Liver (tissue), 8 donors: ENCODE measurements at regions not wholly inside any gene's neighbourhood (a gene's known extent, or its start where the extent isn't known, plus 50 kb on each side); places are given as distances from the start of the nearest gene placed in this dataset.

Experiments used
- DNase-seq: peaks from one replicate; pipeline ENCODE4 v3.0.0-alpha.2; 2017; ENCODE audit warnings: low spot score
- H3K27ac ChIP-seq, 2 donors: one replicate each; pipeline ENCODE4 v1.7.0; 2013; ENCODE audit warnings: inconsistent platforms in 2 of 2, low read length in 2 of 2, control low read depth in 1 of 2, low read depth in 1 of 2, mild to moderate bottlenecking in 1 of 2
- H3K27me3 ChIP-seq, 4 donors: one replicate each; pipeline versions ENCODE4 v1.6.1 to v1.7.0; 2013; ENCODE audit warnings: low read length in 3 of 4, inconsistent platforms in 1 of 4, mild to moderate bottlenecking in 1 of 4, moderate library complexity in 1 of 4; ENCODE audit not compliant: control insufficient read depth in 4 of 4, insufficient read depth in 4 of 4
- H3K36me3 ChIP-seq, 4 donors: one replicate each; pipeline versions ENCODE4 v1.6.1 to v1.7.0; 2013; ENCODE audit warnings: low read length in 3 of 4, mild to moderate bottlenecking in 3 of 4, low read depth in 1 of 4, moderate library complexity in 1 of 4; ENCODE audit not compliant: control insufficient read depth in 4 of 4, insufficient read depth in 3 of 4
- H3K4me1 ChIP-seq, 4 donors: one replicate each; pipeline versions ENCODE4 v1.6.1 to v1.7.0; 2013; ENCODE audit warnings: low read length in 3 of 4, mild to moderate bottlenecking in 3 of 4, moderate library complexity in 1 of 4; ENCODE audit not compliant: control insufficient read depth in 4 of 4, insufficient read depth in 4 of 4
- H3K4me3 ChIP-seq, 3 donors: one replicate each; pipeline versions ENCODE4 v1.6.1 to v1.7.0; 2013; ENCODE audit warnings: low read length in 3 of 3, control low read depth in 1 of 3, low read depth in 1 of 3, mild to moderate bottlenecking in 1 of 3
- H3K9ac ChIP-seq, 2 donors: one replicate each; pipeline ENCODE4 v1.7.0; 2013; ENCODE audit warnings: low read length in 2 of 2, mild to moderate bottlenecking in 2 of 2, moderate library complexity in 2 of 2, control low read depth in 1 of 2, low read depth in 1 of 2
- H3K9me3 ChIP-seq, 4 donors: one replicate each; pipeline versions ENCODE4 v1.6.1 to v1.7.0; 2013; ENCODE audit warnings: low read length in 3 of 4; ENCODE audit not compliant: control insufficient read depth in 4 of 4
- EGR1 ChIP-seq, 2 donors: IDR thresholded peaks; 2 replicates each; pipeline ENCODE4 v1.6.1; 2016 to 2018; ENCODE audit warnings: antibody characterized with exemption in 2 of 2, low read depth in 2 of 2
- GABPA ChIP-seq, 2 donors: IDR thresholded peaks in 1 of 2; conservative IDR thresholded peaks in 1 of 2; 2 replicates each; pipeline ENCODE4 v1.6.1; 2016; ENCODE audit warnings: antibody characterized with exemption in 2 of 2, mild to moderate bottlenecking in 1 of 2, moderate library complexity in 1 of 2
- HNF4A ChIP-seq, 2 donors: conservative IDR thresholded peaks; 2 replicates each; pipeline ENCODE4 v1.6.1; 2016; ENCODE audit warnings: antibody characterized with exemption in 2 of 2, mild to moderate bottlenecking in 2 of 2
- NR2F2 ChIP-seq: IDR thresholded peaks from 2 replicates; pipeline ENCODE4 v1.6.1; 2016; ENCODE audit warnings: antibody characterized with exemption
- RAD21 ChIP-seq, 2 donors: IDR thresholded peaks; 2 replicates each; pipeline ENCODE4 v1.6.1; 2016; ENCODE audit warnings: antibody characterized with exemption in 2 of 2, mild to moderate bottlenecking in 2 of 2
- TAF1 ChIP-seq: conservative IDR thresholded peaks from 2 replicates; pipeline ENCODE4 v1.6.1; 2016; ENCODE audit warnings: antibody characterized with exemption, mild to moderate bottlenecking
- YY1 ChIP-seq: IDR thresholded peaks from 2 replicates; pipeline ENCODE4 v1.6.1; 2016; ENCODE audit warnings: antibody characterized with exemption, mild to moderate bottlenecking
- WGBS: extraction: QIAGEN DNeasy Blood & Tissue Kit; methylation state at CpG from one replicate; pipeline ENCODE4 v1.1.7; 2013; 5-methylcytosine and 5-hydroxymethylcytosine counted together
- TF ChIP-seq, protein P1 (sequence below): fragments of 150-350 bp; IDR thresholded peaks from 2 replicates; pipeline ENCODE4 v1.5.1; 2017; ENCODE audit warnings: improper control_type of control experiment, low read depth, low read length; ENCODE audit not compliant: missing input control
- TF ChIP-seq, protein P2 (sequence below): IDR thresholded peaks from 2 replicates; pipeline ENCODE4 v1.6.1; 2016; ENCODE audit warnings: antibody characterized with exemption
- TF ChIP-seq, protein P3 (sequence below): IDR thresholded peaks from 2 replicates; pipeline ENCODE4 v1.6.1; 2016; ENCODE audit warnings: antibody characterized with exemption
- TF ChIP-seq, protein P4 (sequence below): IDR thresholded peaks from 2 replicates; pipeline ENCODE4 v1.6.1; 2016; ENCODE audit warnings: antibody characterized with exemption
- donor health status: healthy.
- donor health status: healthy.
- donor health status: healthy.
- donor health status: healthy.
- donor health status: healthy.

DNA sequence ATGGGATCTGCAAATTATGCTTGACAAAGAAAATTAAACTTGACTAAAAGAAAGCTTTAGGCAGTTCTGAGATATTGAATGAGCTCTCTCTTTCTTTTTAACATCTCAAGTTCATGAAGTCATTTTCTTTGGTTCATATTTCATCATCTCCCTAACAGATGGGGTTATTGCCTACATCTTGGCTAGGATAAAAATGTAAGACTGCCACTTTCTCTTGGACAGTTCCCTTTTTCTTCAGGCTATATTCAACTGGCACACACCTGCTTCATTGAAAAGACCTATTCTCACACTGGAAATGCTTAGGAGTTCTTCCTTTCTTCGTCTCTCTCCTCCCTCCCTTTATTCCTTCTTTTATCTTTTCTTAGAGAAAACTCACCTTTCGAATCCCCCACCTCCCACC lies 355.9 kb upstream of the SEL1L start (continued):
- TF ChIP-seq HNF4A (conservative IDR thresholded peaks at IDR 0.05): no peak
- TF ChIP-seq, protein P1, sequence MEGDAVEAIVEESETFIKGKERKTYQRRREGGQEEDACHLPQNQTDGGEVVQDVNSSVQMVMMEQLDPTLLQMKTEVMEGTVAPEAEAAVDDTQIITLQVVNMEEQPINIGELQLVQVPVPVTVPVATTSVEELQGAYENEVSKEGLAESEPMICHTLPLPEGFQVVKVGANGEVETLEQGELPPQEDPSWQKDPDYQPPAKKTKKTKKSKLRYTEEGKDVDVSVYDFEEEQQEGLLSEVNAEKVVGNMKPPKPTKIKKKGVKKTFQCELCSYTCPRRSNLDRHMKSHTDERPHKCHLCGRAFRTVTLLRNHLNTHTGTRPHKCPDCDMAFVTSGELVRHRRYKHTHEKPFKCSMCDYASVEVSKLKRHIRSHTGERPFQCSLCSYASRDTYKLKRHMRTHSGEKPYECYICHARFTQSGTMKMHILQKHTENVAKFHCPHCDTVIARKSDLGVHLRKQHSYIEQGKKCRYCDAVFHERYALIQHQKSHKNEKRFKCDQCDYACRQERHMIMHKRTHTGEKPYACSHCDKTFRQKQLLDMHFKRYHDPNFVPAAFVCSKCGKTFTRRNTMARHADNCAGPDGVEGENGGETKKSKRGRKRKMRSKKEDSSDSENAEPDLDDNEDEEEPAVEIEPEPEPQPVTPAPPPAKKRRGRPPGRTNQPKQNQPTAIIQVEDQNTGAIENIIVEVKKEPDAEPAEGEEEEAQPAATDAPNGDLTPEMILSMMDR: no peak
- no peak for TF ChIP-seq NR2F2

DNA sequence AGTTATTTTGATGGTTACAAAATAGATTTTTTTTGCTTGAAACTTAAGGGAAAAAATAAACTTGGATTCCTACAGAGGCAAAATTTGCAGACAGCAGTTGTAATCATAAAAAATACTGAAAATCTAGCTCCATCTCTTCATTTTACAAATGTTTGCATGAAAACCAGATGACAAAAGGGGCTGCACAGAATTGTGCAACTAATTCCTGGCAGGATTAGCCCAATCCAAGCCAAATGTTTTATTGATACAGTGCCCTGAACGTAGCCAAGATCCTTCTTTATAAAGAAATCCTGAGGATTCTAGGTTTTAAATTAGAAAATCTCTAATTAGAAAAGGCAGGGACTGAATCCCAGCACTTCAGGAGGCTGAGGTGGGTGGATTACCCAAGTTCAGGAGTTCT lies 356.4 kb upstream of the SEL1L start:
- no peaks in the 10 kb centered on the region for H3K36me3 ChIP-seq
- no peak overlapping the region for H3K27ac ChIP-seq
- no peaks in the 10 kb centered on the region for H3K9me3 ChIP-seq
- H3K4me1 ChIP-seq: peaks cover 0 to 2% (median 0%) of the 10 kb centered on the region in 4 donors
- no peak overlapping the region for H3K4me3 ChIP-seq
- H3K9ac ChIP-seq: no peak overlapping the region
- no peaks in the 10 kb centered on the region for H3K27me3 ChIP-seq
- no peak for DNase-seq
- TF ChIP-seq HNF4A (conservative IDR thresholded peaks at IDR 0.05): peak in 1 of 2 donors; percentile 14
- TF ChIP-seq GABPA (IDR thresholded peaks at IDR 0.05 in 1 of 2, conservative IDR thresholded peaks at IDR 0.05 in 1 of 2): no peak
- 19% methylated on average over 1 of the region's 1 CpG for WGBS

DNA sequence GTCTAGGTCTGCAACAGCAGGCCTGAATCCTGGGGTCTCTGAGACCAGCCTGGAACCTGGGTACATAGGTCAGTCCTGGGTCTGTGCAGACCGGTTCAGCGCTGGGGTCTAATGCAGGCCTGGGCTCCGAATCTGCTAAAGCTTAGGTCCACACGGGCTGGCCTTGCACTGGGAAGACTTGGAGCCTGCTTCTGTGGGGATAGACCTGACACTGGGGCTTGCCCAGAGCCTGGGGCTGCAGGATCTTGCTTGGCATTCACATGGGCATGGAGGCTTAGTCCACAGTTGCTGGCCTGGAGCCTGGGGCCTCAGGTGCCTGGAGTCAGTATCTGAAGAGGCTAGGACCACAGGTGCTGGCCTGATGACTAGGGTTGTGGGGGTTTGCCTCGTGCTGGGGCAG lies 369.8 kb upstream of the SEL1L start:
- TF ChIP-seq, protein P2, sequence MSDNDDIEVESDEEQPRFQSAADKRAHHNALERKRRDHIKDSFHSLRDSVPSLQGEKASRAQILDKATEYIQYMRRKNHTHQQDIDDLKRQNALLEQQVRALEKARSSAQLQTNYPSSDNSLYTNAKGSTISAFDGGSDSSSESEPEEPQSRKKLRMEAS: no peak
- TF ChIP-seq, protein P1: no peak
- TF ChIP-seq EGR1 (IDR thresholded peaks at IDR 0.05; ENCODE audit: low read depth in 2 of 2) (no peak), RAD21 (IDR thresholded peaks at IDR 0.05) (no peak), TAF1 (no peak), YY1 (no peak)
- TF ChIP-seq, protein P3, sequence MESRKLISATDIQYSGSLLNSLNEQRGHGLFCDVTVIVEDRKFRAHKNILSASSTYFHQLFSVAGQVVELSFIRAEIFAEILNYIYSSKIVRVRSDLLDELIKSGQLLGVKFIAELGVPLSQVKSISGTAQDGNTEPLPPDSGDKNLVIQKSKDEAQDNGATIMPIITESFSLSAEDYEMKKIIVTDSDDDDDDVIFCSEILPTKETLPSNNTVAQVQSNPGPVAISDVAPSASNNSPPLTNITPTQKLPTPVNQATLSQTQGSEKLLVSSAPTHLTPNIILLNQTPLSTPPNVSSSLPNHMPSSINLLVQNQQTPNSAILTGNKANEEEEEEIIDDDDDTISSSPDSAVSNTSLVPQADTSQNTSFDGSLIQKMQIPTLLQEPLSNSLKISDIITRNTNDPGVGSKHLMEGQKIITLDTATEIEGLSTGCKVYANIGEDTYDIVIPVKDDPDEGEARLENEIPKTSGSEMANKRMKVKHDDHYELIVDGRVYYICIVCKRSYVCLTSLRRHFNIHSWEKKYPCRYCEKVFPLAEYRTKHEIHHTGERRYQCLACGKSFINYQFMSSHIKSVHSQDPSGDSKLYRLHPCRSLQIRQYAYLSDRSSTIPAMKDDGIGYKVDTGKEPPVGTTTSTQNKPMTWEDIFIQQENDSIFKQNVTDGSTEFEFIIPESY: no peak
- TF ChIP-seq, protein P4, sequence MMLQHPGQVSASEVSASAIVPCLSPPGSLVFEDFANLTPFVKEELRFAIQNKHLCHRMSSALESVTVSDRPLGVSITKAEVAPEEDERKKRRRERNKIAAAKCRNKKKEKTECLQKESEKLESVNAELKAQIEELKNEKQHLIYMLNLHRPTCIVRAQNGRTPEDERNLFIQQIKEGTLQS: no peak
- Histone ChIP-seq H3K4me1 (no peaks in the 10 kb centered on the region), H3K9me3 (peaks cover 0 to 12% (median 2%) of the 10 kb centered on the region in 4 donors), H3K9ac (no peak overlapping the region), H3K27ac (no peak overlapping the region), H3K4me3 (no peak overlapping the region), H3K36me3 (no peaks in the 10 kb centered on the region), H3K27me3 (no peaks in the 10 kb centered on the region)
- no peak for DNase-seq
- WGBS: 82% methylated on average over 5 of the region's 5 CpGs
